HepG2 (cell line): ENCODE measurements at regions not wholly inside any gene's neighbourhood (a gene's known extent, or its start where the extent isn't known, plus 50 kb on each side); places are given as distances from the start of the nearest gene placed in this dataset.
A peak's percentile ranks its signal among the peaks of the same experiment; 100 is the strongest.

Experiments
- ATAD3A ChIP-seq: sonication (generic); formaldehyde crosslinking; IDR thresholded peaks from 2 replicates; pipeline ENCODE4 v1.4.0; 2020; ENCODE audit warnings: missing genetic modification reagents
- ATF4 ChIP-seq, 2 experiments: fragments of 450-650 bp in 1 of 2; sonication (generic) in 1 of 2; formaldehyde crosslinking; IDR thresholded peaks; 2 replicates each; pipeline versions ENCODE4 v1.5.0 to v1.8.0; 2020 to 2022; ENCODE audit warnings: mild to moderate bottlenecking in 1 of 2, missing genetic modification reagents in 1 of 2
- FUBP1 ChIP-seq: sonication (generic); formaldehyde crosslinking; IDR thresholded peaks from 2 replicates; pipeline ENCODE4 v1.5.1; 2020; ENCODE audit warnings: missing genetic modification reagents, mild to moderate bottlenecking, borderline replicate concordance
- GATAD1 ChIP-seq: IDR thresholded peaks from 2 replicates; pipeline ENCODE4 v1.6.1; 2016; ENCODE audit warnings: missing genetic modification reagents, missing compliant biosample characterization
- HNRNPH1 ChIP-seq: fragments of 200-400 bp; formaldehyde crosslinking; optimal IDR thresholded peaks from 2 replicates; pipeline ENCODE3; 2017; ENCODE audit warnings: mild to moderate bottlenecking, low read depth, low read length
- ISL2 ChIP-seq: sonication (generic); formaldehyde crosslinking; IDR thresholded peaks from 2 replicates; pipeline ENCODE4 v1.5.0; 2020; ENCODE audit warnings: missing genetic modification reagents
- MATR3 ChIP-seq: sonication (generic); formaldehyde crosslinking; IDR thresholded peaks from 2 replicates; pipeline ENCODE4 v1.4.0; 2020; ENCODE audit warnings: missing genetic modification reagents
- MYC ChIP-seq: sonication (generic); formaldehyde crosslinking; IDR thresholded peaks from 2 replicates; pipeline ENCODE4 v1.9.0; 2021; ENCODE audit warnings: missing genetic modification reagents, borderline replicate concordance
- PAXIP1 ChIP-seq: sonication (generic); formaldehyde crosslinking; conservative IDR thresholded peaks from 2 replicates; pipeline ENCODE4 v1.4.0; 2020; ENCODE audit warnings: mild to moderate bottlenecking, missing genetic modification reagents, moderate library complexity
- PHF8 ChIP-seq: sonication (generic); formaldehyde crosslinking; IDR thresholded peaks from 2 replicates; pipeline ENCODE4 v1.5.0; 2020; ENCODE audit warnings: missing genetic modification reagents
- RARG ChIP-seq: sonication (generic); formaldehyde crosslinking; IDR thresholded peaks from 2 replicates; pipeline ENCODE4 v1.4.0; 2020; ENCODE audit warnings: low read depth, mild to moderate bottlenecking, missing genetic modification reagents
- RELA ChIP-seq: sonication (generic); formaldehyde crosslinking; IDR thresholded peaks from 2 replicates; pipeline ENCODE4 v1.4.0; 2020; ENCODE audit warnings: missing genetic modification reagents
- SALL1 ChIP-seq: sonication (generic); formaldehyde crosslinking; IDR thresholded peaks from 2 replicates; pipeline ENCODE4 v1.8.0; 2022; ENCODE audit warnings: mild to moderate bottlenecking, missing genetic modification reagents
- TBX3 ChIP-seq: fragments of 450-650 bp; IDR thresholded peaks from 2 replicates; pipeline ENCODE4 v1.6.1; 2017; ENCODE audit warnings: antibody characterized with exemption, mild to moderate bottlenecking, inconsistent platforms, borderline replicate concordance
- TGIF2 ChIP-seq: IDR thresholded peaks from 2 replicates; pipeline ENCODE4 v1.6.1; 2016; ENCODE audit warnings: control low read depth, missing compliant biosample characterization
- TRAFD1 ChIP-seq: sonication (generic); formaldehyde crosslinking; IDR thresholded peaks from 2 replicates; pipeline ENCODE4 v1.5.1; 2020; ENCODE audit warnings: missing genetic modification reagents, mild to moderate bottlenecking, borderline replicate concordance
- ZBTB3 ChIP-seq: sonication (generic); formaldehyde crosslinking; IDR thresholded peaks from 2 replicates; pipeline ENCODE4 v1.4.0; 2020; ENCODE audit warnings: low read depth, mild to moderate bottlenecking, moderate library complexity, missing genetic modification reagents, borderline replicate concordance
- ZBTB7A ChIP-seq: sonication (generic); formaldehyde crosslinking; IDR thresholded peaks from 2 replicates; pipeline ENCODE4 v1.8.0; 2022; ENCODE audit warnings: mild to moderate bottlenecking, missing genetic modification reagents
- ZMYM4 ChIP-seq: sonication (generic); formaldehyde crosslinking; IDR thresholded peaks from 2 replicates; pipeline ENCODE4 v1.8.1; 2023; ENCODE audit warnings: mild to moderate bottlenecking, missing genetic modification reagents
- ZNF570 ChIP-seq: sonication (generic); formaldehyde crosslinking; IDR thresholded peaks from 2 replicates; pipeline ENCODE4 v1.4.0; 2020; ENCODE audit warnings: mild to moderate bottlenecking, missing genetic modification reagents, borderline replicate concordance
- ZNF792 ChIP-seq: IDR thresholded peaks from 2 replicates; pipeline ENCODE4 v1.6.1; 2016
- ZSCAN25 ChIP-seq: sonication (generic); formaldehyde crosslinking; IDR thresholded peaks from 2 replicates; pipeline ENCODE4 v1.8.0; 2022; ENCODE audit warnings: mild to moderate bottlenecking, missing genetic modification reagents

GRCh38 chr2:42928692-42929545 is 136.5 kb upstream of the HAAO start (continued):
- no peak for TF ChIP-seq TRAFD1 (CRISPR knock-in tag)
- TF ChIP-seq GATAD1 (CRISPR knock-in tag), result peak; percentile 45
- peak; percentile 66 for TF ChIP-seq PAXIP1 (CRISPR knock-in tag)
- peak; percentile 34; the same call in 1 of the 2 replicates for TF ChIP-seq TBX3
- TF ChIP-seq ZMYM4, result peak; percentile 23; the same call in 1 of the 2 replicates
- TF ChIP-seq MYC (CRISPR knock-in tag), result peak; percentile 87
- TF ChIP-seq ISL2, result peak; percentile 20
- peak; percentile 72; the same call in 1 of the 2 replicates for TF ChIP-seq ZBTB7A (CRISPR knock-in tag)
- no peak; the same call in none of the 2 replicates for TF ChIP-seq PHF8
- TF ChIP-seq RELA (CRISPR knock-in tag), result 0 out of 2 replicates have a peak, but pooled peaks have one; percentile 23
- TF ChIP-seq ZNF792 (CRISPR knock-in tag), result 0 out of 2 replicates have a peak, but pooled peaks have one; percentile 56
- no peak for TF ChIP-seq HNRNPH1
- TF ChIP-seq ATF4 (CRISPR knock-in tag; IDR thresholded peaks at IDR 0.05), result peak in 1 of 2 experiments; percentile 51; a peak in 1 of 4 replicates
- TF ChIP-seq ZNF570 (CRISPR knock-in tag), result no peak
- TF ChIP-seq SALL1 (CRISPR knock-in tag), result peak; percentile 82
- no peak for TF ChIP-seq RARG (CRISPR knock-in tag)
- TF ChIP-seq FUBP1, result peak; percentile 63; the same call in 1 of the 2 replicates
- TF ChIP-seq ATAD3A (CRISPR knock-in tag), result peak; percentile 74; the same call in 1 of the 2 replicates
- no peak for TF ChIP-seq ZBTB3 (CRISPR knock-in tag)
- TF ChIP-seq ZSCAN25, result peak; percentile 87
- peak; percentile 63 for TF ChIP-seq TGIF2
- TF ChIP-seq MATR3, result no peak
